ENCODE measurements at regions not wholly inside any gene's neighbourhood (a gene's known extent, or its start where the extent isn't known, plus 50 kb on each side); places are given as distances from the start of the nearest gene placed in this dataset.

DNA sequence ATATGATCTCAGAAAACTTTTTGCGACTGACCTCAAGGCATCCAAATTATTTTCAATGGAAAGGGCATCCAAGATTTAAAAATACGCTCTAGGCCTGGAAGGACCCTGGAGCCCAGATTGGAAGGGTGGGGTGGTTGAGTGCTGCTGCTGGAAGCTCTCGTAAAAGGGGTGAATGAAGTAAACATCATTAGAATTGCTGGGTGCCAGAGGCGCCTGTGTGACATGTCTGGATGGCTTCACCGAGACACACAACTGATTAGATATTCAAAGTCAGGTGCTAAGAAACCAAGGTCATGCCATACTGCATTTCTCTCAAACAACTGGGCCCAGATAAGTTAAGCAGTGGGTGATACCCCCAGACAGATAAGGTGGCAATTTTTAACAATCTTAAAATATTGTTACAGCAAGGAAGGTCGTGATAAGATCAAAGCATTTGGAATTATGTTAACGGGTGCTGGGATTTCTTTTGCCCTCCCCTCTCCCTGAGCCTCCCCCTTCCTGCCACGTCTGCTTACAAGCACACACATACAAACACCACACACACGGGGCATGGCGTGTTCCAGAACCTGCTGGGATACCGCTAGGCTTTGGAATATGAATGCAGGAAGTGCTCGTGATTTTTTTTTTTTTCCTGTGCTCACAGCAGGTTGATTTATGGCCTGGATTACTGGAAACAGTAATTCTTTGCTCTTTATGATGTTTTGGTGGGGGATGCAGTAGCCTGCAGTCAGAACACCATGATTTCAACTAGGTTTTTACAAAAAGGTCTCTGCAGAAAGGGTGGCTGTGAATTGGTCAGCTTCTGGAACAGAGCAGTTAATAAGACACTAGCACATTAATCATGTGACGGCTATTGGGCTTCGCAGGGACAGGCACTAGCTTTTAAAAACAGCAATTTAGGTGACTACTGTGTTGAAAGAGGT, 551.2 kb downstream of the QKI start:
- DNase-seq, result no peak

DNA sequence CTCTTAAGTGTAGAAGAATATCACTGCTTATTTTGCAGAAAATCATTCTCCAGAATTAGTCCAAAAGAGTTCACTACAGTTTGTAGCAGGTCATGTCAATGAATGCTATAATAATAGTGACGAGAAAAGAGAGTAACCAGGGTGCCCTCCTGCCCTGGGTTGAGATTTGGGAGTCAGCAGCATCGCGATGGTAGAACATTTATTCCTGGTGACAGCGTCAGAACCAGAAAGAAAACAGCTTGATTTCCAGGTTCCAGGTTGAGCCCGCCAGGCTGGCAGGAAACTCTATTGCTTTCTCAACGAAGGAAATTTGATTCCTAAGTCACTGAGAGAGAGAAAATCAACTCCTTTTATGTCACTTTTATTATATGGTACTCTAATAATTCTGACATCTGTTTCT, 550.3 kb downstream of the QKI start:
- no peak for DNase-seq

DNA sequence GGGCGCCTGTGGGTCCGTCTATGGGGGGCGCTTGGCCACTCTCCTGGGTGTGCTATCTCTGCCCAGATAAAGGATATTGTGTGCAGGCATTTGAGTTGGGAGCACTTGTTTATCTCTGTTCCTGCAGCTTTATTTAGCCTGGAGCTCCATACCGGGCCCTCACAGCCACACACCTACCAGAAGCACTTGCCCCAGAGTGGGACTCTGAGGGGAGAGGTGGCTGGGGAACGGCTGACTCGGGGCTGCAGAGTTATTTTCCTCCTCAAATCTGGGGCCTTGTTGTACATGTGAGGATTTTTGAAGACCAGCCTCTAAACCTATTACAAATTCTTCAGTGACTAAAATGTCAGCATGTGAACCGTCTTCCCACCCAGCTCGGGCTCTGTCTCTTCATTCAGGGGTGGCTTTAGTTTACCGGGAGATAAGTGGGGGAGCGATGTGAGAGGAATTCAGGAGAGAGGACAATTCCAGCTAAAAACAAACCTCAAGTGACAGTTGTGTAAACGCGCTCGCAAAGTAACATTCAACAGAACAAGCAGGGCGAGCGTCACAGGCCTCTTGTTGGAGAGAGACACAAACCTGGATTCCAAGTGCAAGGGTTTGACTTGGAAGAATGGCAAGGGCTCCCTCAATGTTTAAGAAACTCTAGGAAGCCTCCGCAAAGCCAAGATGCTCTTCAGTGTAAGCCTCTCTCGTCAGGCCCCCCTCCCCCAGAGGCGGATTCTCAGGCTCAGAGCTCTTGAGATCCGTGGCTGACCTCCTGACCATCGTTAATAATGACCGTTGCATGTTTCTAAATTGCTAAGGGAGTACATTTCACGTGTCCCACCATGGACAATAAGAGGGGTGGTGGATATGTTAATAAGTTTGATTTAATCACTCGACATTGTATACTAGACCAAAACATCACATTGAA, 548.9 kb downstream of the QKI start:
- no peak for DNase-seq

DNA sequence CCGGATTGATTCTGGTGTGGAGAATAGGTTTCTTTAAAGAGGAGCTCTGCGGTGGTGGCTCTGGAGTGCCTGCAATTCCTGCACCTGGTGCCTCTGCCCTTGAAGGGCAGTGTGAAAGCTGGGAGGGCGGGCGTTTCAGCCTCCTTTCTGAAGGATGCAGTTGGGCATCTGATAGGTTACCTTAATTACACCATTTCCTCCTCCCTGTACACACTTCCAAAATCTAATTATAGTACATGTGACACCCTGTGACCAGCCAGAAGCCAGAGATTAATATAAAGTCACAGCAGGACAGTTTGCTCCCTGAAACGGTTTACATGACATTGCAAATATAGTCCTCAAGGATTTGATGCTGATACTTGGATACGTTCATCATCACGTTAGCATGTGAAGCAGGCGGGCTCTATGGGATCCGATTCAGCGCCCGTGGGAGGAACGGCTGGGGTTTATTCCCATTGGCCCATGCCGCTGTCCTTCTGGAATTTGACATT, 548.2 kb downstream of the QKI start:
- no peak for DNase-seq

DNA sequence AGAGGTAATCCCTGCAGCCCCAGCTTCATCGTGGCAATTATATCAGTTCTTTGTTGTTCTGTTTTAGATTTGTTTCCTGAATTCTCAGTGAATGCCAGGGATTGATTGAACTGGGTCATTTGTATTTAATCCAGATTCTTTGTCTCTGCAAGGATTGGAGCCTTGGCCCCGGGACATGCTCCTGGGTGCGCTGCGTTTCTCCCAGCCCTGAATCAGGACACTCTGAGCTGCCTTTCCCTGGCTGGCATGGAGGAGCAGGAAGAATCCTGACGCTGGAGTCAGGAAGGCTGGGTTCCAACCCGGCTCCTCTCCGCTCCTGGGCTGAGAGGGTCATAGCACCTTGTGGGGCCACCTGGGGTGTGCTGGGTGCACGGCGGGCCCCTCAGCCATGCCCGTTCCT, 545.6 kb downstream of the QKI start:
- no peak for DNase-seq

DNA sequence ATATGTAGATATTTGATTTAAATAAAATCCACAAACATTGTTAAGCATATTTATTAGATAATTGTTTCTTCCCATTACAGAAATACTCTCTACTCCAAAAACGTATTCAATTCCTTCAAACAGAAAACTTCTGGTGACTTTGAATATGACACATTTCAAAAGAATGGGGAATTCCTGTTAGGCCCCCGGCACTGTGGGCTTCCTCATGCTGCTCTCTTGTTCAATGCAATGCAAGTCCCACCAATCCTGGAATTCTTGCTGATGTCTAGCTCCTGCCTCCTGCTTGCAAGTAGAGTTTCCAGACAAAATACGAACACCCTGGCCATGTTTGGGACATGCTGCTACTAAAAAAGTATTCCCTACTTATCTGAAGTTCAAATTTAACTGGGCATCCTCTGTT, 544.1 kb downstream of the QKI start:
- DNase-seq, result no peak

DNA sequence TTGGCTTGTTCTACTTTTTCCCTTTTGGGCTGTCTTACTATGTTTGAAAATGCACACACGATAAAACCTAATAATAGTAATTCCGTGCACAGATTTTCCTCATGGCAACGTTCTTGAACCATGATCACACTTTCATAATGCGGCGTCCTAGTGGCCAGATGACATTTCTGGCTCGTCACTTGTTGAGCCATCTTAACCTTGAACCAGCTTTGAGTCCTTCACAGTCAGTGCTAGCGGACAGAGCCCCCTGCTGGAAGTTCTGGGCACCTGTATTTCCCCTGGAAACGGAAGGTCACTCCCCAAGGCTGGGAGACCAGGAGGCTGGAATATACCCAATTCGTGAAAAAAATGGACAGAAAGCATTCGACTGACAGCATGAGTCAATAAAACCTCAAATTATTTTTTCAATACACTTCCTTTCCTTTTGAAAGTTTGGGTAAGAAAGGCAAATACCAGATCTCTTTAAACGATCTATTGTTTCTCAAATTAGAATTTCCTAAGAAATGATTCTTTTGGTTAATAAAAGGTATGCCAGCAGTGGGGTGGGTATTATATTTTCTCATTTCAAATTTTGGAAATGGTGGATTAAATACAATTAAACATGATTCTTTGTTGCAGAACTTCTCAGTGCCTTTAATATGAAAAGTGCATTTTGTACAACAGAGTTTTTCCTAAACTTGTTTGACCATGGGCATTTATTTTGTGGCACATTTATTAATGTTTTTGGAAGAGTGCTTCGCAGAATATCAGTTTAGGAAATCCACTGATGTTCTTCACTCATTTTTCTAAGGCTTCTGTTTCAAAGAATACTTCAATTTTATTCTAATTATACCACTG, 542.3 kb downstream of the QKI start:
- peak; percentile 58 for DNase-seq

DNA sequence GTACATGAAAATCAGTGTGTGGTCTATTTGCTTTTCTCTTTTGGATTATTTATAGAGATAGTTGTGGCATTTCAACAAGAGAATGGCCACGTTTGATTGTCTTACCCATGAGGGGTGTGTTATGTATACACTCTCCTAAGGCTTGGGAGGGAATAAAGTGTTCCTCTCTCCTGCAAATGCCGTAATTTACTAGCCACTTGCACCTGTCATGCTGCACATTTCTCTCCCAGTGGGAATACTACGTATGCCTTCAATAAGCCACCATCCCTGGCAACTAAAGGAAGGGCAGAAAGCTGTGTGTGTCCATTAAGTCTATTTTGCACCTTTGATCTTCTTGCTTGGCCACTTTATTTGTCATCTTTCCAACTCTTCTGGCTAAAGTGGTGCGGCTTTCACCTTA, 541.2 kb downstream of the QKI start:
- DNase-seq, result no peak

DNA sequence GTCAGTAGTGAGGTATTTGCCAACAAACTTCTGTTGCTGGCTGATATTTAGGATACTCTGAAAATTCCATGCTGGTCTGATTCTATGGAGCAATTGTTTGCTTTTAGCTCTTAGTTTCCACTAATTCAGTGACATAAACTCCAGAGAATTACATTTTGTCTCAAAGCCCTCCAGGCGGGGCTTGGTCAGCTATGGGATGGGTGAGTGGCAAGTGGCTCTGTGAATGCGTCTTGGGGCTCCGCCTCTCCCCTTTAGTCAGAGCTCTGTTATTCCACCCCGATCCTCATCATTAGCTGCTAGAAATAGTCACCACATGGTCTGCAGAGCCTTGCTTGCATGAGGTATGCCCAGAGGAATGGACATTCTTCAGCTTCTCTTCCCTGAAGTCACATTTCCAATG, 540.6 kb downstream of the QKI start:
- no peak for DNase-seq

DNA sequence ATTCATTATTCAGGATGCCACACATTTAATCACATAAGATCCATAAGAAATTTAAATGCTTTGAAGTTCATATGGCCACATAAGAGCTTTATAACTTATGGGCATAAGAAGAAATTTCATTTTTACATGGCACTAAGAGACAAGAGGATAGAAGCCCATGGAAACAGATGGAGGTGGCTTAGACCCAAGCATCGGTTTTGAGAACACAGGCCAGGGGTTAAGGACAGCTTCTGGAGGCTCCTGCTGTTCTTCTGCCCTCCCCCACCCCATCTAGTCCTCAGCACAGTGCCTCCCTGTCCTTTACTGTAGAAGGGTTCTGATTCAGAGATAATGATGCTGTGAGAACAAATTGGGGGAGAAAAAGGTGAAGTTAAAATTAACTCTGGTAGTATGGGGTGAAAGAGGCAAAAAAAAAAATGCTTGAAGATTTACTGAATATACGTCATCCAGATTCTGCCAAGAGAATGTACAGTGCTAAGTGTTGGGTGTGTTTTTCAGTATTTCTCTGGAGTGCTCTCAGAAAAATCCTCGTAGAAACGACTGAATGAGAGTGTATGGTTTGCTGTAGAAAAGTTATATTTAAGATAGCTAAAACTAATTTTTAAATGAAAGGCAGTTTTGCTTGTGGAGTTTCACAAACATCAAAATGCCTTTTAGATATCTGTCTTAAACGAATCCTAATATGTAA, 539.7 kb downstream of the QKI start:
- no peak for DNase-seq

DNA sequence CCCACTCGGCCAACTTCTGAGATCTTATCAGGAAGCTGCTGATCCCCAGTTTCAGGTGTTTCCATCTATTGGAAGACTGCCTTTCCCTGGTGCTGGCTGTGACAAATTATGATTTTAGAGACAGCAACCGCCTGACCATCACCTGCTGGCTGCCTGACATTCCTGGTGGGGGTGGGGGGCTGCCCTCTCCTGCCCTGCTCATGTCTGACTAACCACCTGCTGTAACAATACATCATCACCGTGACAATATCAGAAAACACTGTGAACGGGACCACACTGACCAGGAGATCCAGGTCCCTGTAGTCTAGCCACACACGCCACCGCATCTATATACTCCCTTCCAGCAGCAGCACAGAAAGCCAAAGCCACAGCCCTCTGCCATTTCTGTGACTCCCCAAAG, 537.5 kb downstream of the QKI start:
- DNase-seq, result no peak

DNA sequence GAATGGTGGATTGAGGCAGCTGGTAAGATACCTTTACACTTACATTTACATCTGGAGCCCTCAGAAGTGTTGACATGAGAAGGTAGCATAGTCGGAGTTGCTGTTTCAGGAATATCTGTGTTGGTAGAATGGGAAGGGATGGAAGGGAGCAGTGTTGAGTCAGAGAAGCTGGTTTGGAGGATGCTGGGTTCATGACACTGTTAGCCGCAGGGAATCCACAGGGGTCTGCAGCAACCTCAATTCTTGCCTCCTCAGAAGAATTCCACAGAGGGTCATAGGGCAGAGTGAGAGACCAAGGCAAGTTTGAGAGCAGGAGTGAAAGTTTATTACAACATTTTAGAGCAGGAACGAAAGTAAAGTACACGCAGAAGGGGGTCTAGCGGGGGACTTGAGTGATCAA, 536.8 kb downstream of the QKI start:
- no peak for DNase-seq

DNA sequence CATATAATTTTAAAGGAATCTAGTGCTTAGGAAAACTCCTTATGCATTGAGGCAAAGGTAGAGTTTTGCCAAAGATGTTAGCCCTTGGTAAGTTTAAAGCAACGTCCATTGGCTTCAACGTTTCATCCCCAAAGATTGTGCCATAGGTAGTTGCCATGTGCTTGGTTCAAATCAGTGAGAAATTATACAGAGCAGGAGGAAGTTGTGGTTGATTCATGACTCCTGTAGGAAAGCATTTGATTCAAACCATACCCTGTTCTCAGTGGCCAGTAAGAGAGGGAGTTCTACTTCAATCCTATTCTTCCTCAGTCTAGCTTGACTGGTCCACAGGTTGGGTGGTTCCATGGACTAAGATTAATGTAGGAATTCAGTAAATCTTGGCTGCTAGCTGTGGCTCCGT, 535.6 kb downstream of the QKI start:
- DNase-seq, result no peak

DNA sequence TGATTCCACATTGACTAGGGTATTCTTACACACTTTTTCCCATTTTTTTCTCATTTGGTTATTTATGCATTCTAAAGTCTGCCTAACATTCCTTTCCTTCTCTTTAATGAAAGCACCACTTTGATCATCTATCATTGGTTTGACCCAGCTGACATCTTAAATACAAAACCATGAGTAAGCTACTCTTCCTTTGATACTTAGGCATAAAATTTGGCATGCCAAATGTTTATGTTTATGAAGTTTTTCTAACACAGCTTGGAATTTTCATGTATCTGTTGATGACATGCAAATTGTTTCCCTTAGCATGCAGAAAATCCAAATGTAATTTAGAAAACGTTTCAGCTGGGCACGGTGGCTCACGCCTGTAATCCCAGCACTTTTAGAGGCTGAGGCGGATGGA, 534.9 kb downstream of the QKI start:
- no peak for DNase-seq

DNA sequence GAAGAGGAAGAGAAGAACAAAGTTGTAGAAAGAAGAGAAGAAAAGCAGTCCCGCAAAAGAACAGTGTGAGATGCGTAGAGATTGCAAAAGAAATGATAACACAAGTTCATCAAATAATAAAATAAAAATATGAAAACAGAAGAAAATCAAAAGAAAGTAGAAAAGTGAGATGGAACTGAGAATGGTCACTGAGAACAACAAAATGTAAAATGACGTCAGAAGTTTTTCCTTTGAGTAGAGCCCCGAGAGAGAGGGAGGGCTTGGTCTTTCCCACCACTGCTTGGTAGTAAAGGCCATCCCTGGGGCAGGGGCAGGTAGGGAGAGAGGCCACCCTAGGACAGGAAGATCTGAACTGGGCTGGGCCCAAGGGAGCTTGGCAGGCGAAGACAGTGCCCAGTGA, 533.7 kb downstream of the QKI start:
- no peak for DNase-seq

DNA sequence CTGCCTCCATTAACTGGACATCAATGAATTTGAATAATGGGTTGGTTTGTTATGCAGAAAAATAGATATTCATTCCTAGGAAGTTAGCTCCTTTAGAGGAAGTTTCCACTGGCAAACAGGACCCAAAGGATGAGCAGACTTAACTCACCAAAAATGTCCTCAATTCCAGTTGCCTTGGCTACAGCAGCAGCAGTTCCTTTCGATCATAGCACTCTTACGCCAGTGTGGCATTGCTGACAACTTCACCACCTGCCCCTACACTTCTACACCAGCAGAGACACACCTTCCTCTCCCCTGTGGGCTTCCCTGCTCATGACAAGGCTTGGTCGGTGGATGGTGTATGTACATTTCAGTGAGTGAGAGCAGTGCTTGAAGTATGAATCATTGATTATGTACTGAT, 532.8 kb downstream of the QKI start:
- DNase-seq, result no peak

DNA sequence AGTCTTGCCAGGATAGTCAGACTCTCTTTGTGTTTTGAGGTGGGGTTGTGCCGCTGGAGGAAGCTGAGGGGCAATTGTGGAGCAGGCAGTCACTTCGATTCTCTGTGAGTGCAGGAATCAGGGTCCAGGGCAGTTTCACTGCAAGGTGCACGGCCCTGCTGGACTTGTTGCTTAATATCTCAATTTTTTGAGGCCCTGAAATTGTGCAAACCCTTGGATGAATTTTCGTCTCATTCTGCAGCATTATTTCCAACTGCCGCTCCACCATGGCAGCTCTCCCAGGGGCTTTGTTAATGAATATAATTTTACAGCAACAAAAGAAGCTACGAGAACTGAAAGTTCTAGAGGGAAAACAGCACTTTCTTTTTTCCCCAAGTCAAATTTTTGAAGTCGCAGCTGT, 531.9 kb downstream of the QKI start:
- no peak for DNase-seq

DNA sequence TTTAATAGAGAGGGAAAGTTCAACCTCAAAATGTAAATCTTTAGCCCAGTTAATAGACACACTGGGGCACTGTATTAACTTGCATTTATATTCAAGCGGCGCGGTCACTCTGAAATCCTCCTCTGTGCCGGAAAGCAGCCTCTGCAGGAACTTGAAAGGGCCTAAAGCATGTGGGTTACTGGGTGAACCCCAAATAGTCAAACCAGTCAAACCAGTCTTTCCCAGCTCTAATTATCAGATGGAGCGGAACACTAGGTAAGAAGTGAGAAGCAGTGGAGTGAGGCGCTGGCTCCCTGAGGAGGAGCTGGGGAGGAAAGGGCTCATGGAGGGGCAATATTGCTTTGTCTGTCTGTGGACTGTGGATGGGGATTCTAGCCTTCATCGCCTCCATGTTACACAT, 531.3 kb downstream of the QKI start:
- DNase-seq, result no peak

DNA sequence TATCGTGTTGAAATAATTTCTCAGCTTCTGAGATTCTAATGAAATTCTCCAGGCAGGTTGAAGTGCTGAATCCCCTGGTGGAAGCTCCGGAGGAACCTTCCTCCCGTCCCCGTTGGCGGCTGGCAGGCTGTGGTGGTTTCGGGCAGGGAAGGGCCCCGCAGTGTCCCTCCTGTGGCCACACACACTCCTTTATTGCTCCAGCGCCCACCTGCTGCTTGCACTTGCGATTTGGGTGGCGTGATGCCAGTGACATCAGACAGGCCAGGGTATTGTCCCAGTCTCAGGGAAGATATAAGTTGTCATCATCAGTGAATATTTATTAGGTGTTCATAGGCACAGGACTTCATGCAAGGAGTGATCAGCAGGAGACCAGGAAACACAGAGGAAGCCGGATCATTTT, 530.4 kb downstream of the QKI start:
- DNase-seq, result no peak

DNA sequence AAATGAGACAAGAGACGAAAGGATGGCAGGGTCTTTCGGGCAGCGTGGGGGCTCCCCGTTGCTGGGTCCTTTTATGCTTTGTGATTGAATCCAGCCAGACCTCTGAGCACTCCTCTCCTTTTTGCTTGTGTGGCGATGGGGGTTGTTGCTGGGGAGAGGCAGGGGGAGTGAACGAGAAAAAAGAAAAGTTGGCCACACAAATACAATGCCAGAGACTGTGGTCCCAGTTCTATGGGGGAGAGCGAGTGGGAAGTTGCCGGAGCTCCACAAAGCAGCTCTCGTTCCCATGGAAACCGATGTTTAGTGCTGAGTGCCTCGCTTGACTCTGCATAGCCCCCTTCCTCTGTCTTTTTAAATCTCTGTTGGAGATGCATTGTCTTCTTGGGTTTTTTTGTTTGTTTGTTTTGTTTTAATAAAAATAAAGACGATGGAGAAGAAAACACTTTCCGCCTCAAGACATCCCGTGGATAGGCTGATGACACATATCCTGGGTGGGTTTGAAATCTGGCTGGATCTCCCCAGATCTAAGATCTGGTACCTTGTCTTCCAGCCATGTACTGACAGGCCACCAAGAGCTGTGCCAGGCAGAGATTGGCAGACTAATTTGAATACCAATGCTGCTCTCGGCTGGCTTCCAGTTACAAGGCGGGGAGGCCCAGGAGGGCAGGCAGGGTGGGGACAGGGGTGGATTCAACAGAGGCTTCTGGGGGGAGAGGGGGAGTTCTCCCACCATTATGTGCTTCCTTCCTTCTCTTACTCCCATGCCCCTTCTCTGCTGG, 529.3 kb downstream of the QKI start:
- DNase-seq, result no peak

DNA sequence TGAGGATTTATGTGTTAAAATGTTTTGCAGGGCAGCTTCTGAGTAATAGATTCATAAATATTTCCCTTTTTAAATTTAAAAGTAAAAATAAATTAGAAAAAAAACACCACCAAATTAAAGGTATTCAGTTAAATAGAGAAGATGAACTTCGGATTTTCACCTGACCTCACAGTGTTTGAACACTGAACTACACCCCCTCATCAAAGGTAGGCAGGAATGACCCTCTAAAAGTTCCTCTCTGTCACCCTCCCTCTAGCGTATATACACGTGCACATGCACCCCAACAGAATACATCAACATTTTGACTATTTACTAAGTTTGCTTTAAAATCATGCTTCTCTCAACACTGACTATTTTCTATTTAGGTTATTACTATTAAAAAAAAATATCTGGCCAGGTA, 528.3 kb downstream of the QKI start:
- DNase-seq, result no peak

DNA sequence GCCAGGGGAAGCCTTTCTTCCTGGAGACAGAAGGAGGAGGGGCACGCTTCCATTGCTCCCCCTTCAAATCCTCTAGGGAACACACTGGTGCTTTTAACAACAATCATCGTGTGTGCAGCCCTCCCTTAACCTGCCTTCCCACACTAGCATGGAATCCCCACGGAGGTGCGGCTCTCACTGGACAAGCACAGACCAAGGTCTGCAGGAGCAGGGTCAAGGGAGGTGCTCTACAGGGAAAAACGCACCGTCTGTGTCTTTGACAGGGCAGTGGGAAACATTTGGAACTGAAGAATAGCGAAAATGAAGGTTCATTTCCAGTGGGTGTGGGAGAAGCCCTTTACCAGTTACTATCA, 527.1 kb downstream of the QKI start:
- no peak for DNase-seq
